HCT116 (cell line): ENCODE measurements at regions not wholly inside any gene's neighbourhood (a gene's known extent, or its start where the extent isn't known, plus 50 kb on each side); places are given as distances from the start of the nearest gene placed in this dataset.

Experiments
- ATAC-seq: fragments of 200-7000 bp; cut with Tn5 transposase; 2 replicates; pipeline ENCODE4 v1.9.1; 2020; ENCODE audit warnings: mild to moderate bottlenecking, moderate library complexity
- BruUV-seq: library from RNA; stranded (reverse); fragments of 400-500 nt; replicated peaks from 2 replicates; lab custom pipeline; 2021; lab: Mats Ljungman, UMichigan
- CTCF ChIA-PET: fragments of 300-600 bp; sonication (Branson Sonifier 250); formaldehyde crosslinking; loops from one replicate; lab custom pipeline; 2021; ENCODE audit warnings: antibody characterized with exemption; lab: Charles Lee
- POLR2A ChIA-PET: fragments of 300-600, 350-600 bp; sonication (Branson Sonifier 250); formaldehyde crosslinking; loops from one replicate; lab custom pipeline; 2021; ENCODE audit warnings: antibody characterized with exemption; lab: Charles Lee
- RAD21 ChIA-PET, 2 experiments: fragments of 300-600 bp; sonication (Branson Sonifier 250); formaldehyde crosslinking; loops; one replicate each; lab custom pipeline; 2023; ENCODE audit warnings: low total read pairs in 2 of 2; ENCODE audit not compliant: uncharacterized antibody in 2 of 2, unreplicated experiment in 2 of 2, low non-redundant PET in 1 of 2; lab: Charles Lee
- DNase-seq: peaks from one replicate; pipeline ENCODE4 v3.0.0-alpha.2; 2010; ENCODE audit warnings: low read depth, low spot score
- H2AFZ ChIP-seq: fragments of 200-600 bp; shearing (Covaris generic), sonication (generic); 2 replicates; pipeline ENCODE4 v1.6.1; 2017; ENCODE audit warnings: low read depth, mixed run types, mixed read lengths, antibody characterized with exemption, low read length; ENCODE audit not compliant: poor library complexity, severe bottlenecking
- H3K27ac ChIP-seq: 2 replicates; pipeline ENCODE4 v1.5.1; 2012; ENCODE audit warnings: low read depth, low read length
- H3K27me3 ChIP-seq: fragments of 200-600 bp; sonication (generic); 2 replicates; pipeline ENCODE4 v1.6.1; 2016; ENCODE audit warnings: mixed run types, low read length, mixed read lengths; ENCODE audit not compliant: insufficient read depth
- H3K36me3 ChIP-seq, 2 experiments: fragments of 200-500 bp in 1 of 2; fragments of 200-600 bp in 1 of 2; sonication (Bioruptor generic) in 1 of 2; sonication (generic) in 1 of 2; 2 replicates each; pipeline versions ENCODE4 v1.5.1 to v1.6.1; 2014 to 2016; ENCODE audit warnings: low read length in 2 of 2, inconsistent platforms in 1 of 2, mixed read lengths in 1 of 2, mixed run types in 1 of 2; ENCODE audit not compliant: insufficient read depth in 2 of 2, control insufficient read depth in 1 of 2
- H3K4me1 ChIP-seq, 2 experiments: fragments of 200-600 bp in 1 of 2; sonication (generic) in 1 of 2; 2 replicates each; pipeline versions ENCODE4 v1.5.1 to v1.6.1; 2012 to 2017; ENCODE audit warnings: low read length in 2 of 2, inconsistent platforms in 1 of 2, mild to moderate bottlenecking in 1 of 2, mixed read lengths in 1 of 2, mixed run types in 1 of 2, moderate library complexity in 1 of 2; ENCODE audit not compliant: insufficient read depth in 2 of 2, control insufficient read depth in 1 of 2
- H3K4me2 ChIP-seq: fragments of 200-600 bp; sonication (generic); 2 replicates; pipeline ENCODE4 v1.6.1; 2017; ENCODE audit warnings: mixed run types, low read length, mixed read lengths
- H3K4me3 ChIP-seq, 2 experiments: fragments of 200-600 bp in 1 of 2; sonication (generic) in 1 of 2; replicated peaks in 1 of 2; 2 replicates each; pipeline ENCODE4 v1.5.1; 2011 to 2016; ENCODE audit warnings: low read length in 2 of 2, control low read depth in 1 of 2, low read depth in 1 of 2, mild to moderate bottlenecking in 1 of 2, mixed read lengths in 1 of 2, mixed run types in 1 of 2
- H3K79me2 ChIP-seq: fragments of 200-600 bp; sonication (generic); 2 replicates; pipeline ENCODE4 v1.6.1; 2017; ENCODE audit warnings: mild to moderate bottlenecking, mixed run types, low read length, moderate library complexity, mixed read lengths; ENCODE audit not compliant: insufficient read depth
- H3K9ac ChIP-seq: fragments of 200-600 bp; sonication (generic); 2 replicates; pipeline ENCODE4 v1.6.1; 2016; ENCODE audit warnings: low read length, mixed read lengths
- H3K9me2 ChIP-seq: fragments of 200-600 bp; sonication (generic), shearing (Covaris generic); 2 replicates; pipeline ENCODE4 v1.6.1; 2017; ENCODE audit warnings: mixed run types, mild to moderate bottlenecking, moderate library complexity; ENCODE audit not compliant: insufficient read depth
- H3K9me3 ChIP-seq, 2 experiments: fragments of 200-500 bp in 1 of 2; fragments of 200-600 bp in 1 of 2; sonication (Bioruptor generic) in 1 of 2; sonication (generic) in 1 of 2; 2 replicates each; pipeline ENCODE4 v1.6.1; 2014 to 2017; ENCODE audit warnings: low read length in 2 of 2, mixed read lengths in 2 of 2, inconsistent platforms in 1 of 2, low read depth in 1 of 2, mild to moderate bottlenecking in 1 of 2, mixed run types in 1 of 2, moderate library complexity in 1 of 2; ENCODE audit not compliant: control insufficient read depth in 1 of 2, insufficient read depth in 1 of 2
- H4K20me1 ChIP-seq: fragments of 200-600 bp; sonication (generic), shearing (Covaris generic); 2 replicates; pipeline ENCODE4 v1.6.1; 2017; ENCODE audit warnings: mixed run types, mild to moderate bottlenecking, moderate library complexity; ENCODE audit not compliant: insufficient read depth
- CBX3 ChIP-seq: IDR thresholded peaks from 2 replicates; pipeline ENCODE4 v1.6.1; 2012; ENCODE audit warnings: low read depth
- CEBPB ChIP-seq: IDR thresholded peaks from 2 replicates; pipeline ENCODE4 v1.6.1; 2012; ENCODE audit warnings: low read depth
- CTCF ChIP-seq, 3 experiments: fragments of 200-600 bp in 1 of 3; sonication (generic) in 1 of 3; IDR thresholded peaks in 2 of 3; conservative IDR thresholded peaks in 1 of 3; 2 replicates each; pipeline ENCODE4 v1.5.1; 2012 to 2017; ENCODE audit warnings: low read depth in 2 of 3, low read length in 2 of 3, antibody characterized with exemption in 1 of 3, borderline replicate concordance in 1 of 3, control low read depth in 1 of 3, mild to moderate bottlenecking in 1 of 3, mixed read lengths in 1 of 3, mixed run types in 1 of 3, moderate library complexity in 1 of 3; ENCODE audit not compliant: insufficient read depth in 1 of 3
- ELF1 ChIP-seq: IDR thresholded peaks from 2 replicates; pipeline ENCODE4 v1.6.1; 2012; ENCODE audit warnings: low read depth, borderline replicate concordance
- EZH2 ChIP-seq: fragments of 200-600 bp; sonication (generic); IDR thresholded peaks from 2 replicates; pipeline ENCODE4 v1.6.1; 2017; ENCODE audit warnings: antibody characterized with exemption, mixed run types
- MAX ChIP-seq: IDR thresholded peaks from 2 replicates; pipeline ENCODE4 v1.6.1; 2012
- POLR2A ChIP-seq: IDR thresholded peaks from 2 replicates; pipeline ENCODE4 v1.7.0; 2011; ENCODE audit warnings: borderline replicate concordance; ENCODE audit not compliant: insufficient read depth, insufficient read length; ENCODE audit errors: extremely low read depth
- POLR2AphosphoS5 ChIP-seq: IDR thresholded peaks from 2 replicates; pipeline ENCODE4 v1.6.1; 2011; ENCODE audit warnings: mild to moderate bottlenecking, low read depth, low read length, moderate library complexity
- RAD21 ChIP-seq: IDR thresholded peaks from 2 replicates; pipeline ENCODE4 v1.6.1; 2012; ENCODE audit warnings: low read depth, mild to moderate bottlenecking
- TCF7L2 ChIP-seq: IDR thresholded peaks from 2 replicates; pipeline ENCODE4 v1.7.0; 2011; ENCODE audit warnings: borderline replicate concordance, inconsistent platforms; ENCODE audit not compliant: insufficient read depth, insufficient read length; ENCODE audit errors: extremely low read depth
- ZFX ChIP-seq: fragments of 450-650 bp; IDR thresholded peaks from 2 replicates; pipeline ENCODE4 v1.6.1; 2017
- ZNF274 ChIP-seq: fragments of 200-500 bp; sonication (Bioruptor generic); IDR thresholded peaks from 2 replicates; pipeline ENCODE4 v1.6.1; 2014; ENCODE audit warnings: mild to moderate bottlenecking, low read depth, low read length, inconsistent platforms
- intact Hi-C: fragments of 100-400 bp; cut with micrococcal nuclease; formaldehyde crosslinking; loops from 2 replicates; pipeline ENCODE4 v1.10.0; 2022
- TF ChIP-seq, protein P1 (sequence below): IDR thresholded peaks from 2 replicates; pipeline ENCODE4 v1.6.1; 2012

- TF ChIP-seq CEBPB, result no peak
- no peak for TF ChIP-seq CTCF (IDR thresholded peaks at IDR 0.05 in 2 of 3, conservative IDR thresholded peaks at IDR 0.05 in 1 of 3; ENCODE audit: borderline replicate concordance in 1 of 3, insufficient read depth in 1 of 3, low read depth in 2 of 3, low read length in 2 of 3)
- no peak for TF ChIP-seq CBX3
- TF ChIP-seq, protein P1, sequence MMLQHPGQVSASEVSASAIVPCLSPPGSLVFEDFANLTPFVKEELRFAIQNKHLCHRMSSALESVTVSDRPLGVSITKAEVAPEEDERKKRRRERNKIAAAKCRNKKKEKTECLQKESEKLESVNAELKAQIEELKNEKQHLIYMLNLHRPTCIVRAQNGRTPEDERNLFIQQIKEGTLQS, result no peak
- no peak for TF ChIP-seq ELF1
- TF ChIP-seq ZNF274, result no peak
- TF ChIP-seq RAD21, result no peak
- TF ChIP-seq POLR2AphosphoS5, result no peak
- TF ChIP-seq TCF7L2, result no peak
- no peak for TF ChIP-seq ZFX
- no peak for TF ChIP-seq POLR2A
- no peak for TF ChIP-seq MAX
- no peak for TF ChIP-seq EZH2
- Histone ChIP-seq H3K36me3 (no peaks in the 10 kb centered on the region), H3K9me3 (no peaks in the 10 kb centered on the region), H3K9ac (no peak overlapping the region), H4K20me1 (no peaks in the 10 kb centered on the region), H3K27ac (no peak overlapping the region), H3K4me1 (peaks cover 0 to 3% of the 10 kb centered on the region in 2 experiments; a peak in 1 of 4 replicates), H3K4me3 (no peak overlapping the region), H3K27me3 (no peaks in the 10 kb centered on the region), H3K4me2 (no peak overlapping the region), H2AFZ (no peak overlapping the region), H3K79me2 (no peaks in the 10 kb centered on the region), H3K9me2 (no peaks in the 10 kb centered on the region)
- intact Hi-C loops, result no loop called here
- ChIA-PET CTCF (no interaction called here), RAD21 (no interaction called here), POLR2A (no interaction called here)
- no TSS peak for BruUV-seq
- ATAC-seq (no peak), DNase-seq (no peak)
Observed at GRCh38 chr5:32951003-32951402, 239.9 kb downstream of the NPR3 start.
